ENCODE measurements at regions not wholly inside any gene's neighbourhood (a gene's known extent, or its start where the extent isn't known, plus 50 kb on each side); places are given as distances from the start of the nearest gene placed in this dataset.

- H3K4me3 ChIP-seq, result no peak overlapping the region
- no peak for ATAC-seq
- H3K9me3 ChIP-seq, result no peaks in the 10 kb centered on the region
- H3K36me3 ChIP-seq, result no peaks in the 10 kb centered on the region
- no peak overlapping the region for H3K27ac ChIP-seq
- peaks cover 0 to 6% (median 4%) of the 10 kb centered on the region in 3 donors for H3K4me1 ChIP-seq
- TF ChIP-seq POLR2A (IDR thresholded peaks at IDR 0.05) (no peak), EP300 (IDR thresholded peaks at IDR 0.05) (no peak), CTCF (IDR thresholded peaks at IDR 0.05) (no peak), POLR2AphosphoS5 (IDR thresholded peaks at IDR 0.05) (no peak)
- H3K27me3 ChIP-seq, result no peaks in the 10 kb centered on the region
These were observed 767.3 kb upstream of the ADAMTS5 start for GRCh38 chr21:27734146-27734545.

- H3K9me3 ChIP-seq, result no peaks in the 10 kb centered on the region
- no peak overlapping the region for H3K27ac ChIP-seq
- ATAC-seq, result no peak
- WGBS, 2 donors (ENCODE audit: low coverage in 1 of 2), result 70 to 86% methylated on average over 1 of the region's 1 CpG
- no peak overlapping the region for H3K4me3 ChIP-seq
- TF ChIP-seq EP300 (IDR thresholded peaks at IDR 0.05) (no peak), POLR2A (IDR thresholded peaks at IDR 0.05) (no peak), CTCF (IDR thresholded peaks at IDR 0.05) (no peak), POLR2AphosphoS5 (IDR thresholded peaks at IDR 0.05) (no peak)
- no peaks in the 10 kb centered on the region for H3K4me1 ChIP-seq
- no peaks in the 10 kb centered on the region for H3K36me3 ChIP-seq
- H3K27me3 ChIP-seq, result no peaks in the 10 kb centered on the region
These were observed 759.0 kb upstream of the ADAMTS5 start for GRCh38 chr21:27725916-27726315.

- no peak overlapping the region for H3K4me3 ChIP-seq
- H3K9me3 ChIP-seq, result no peaks in the 10 kb centered on the region
- H3K27me3 ChIP-seq, result no peaks in the 10 kb centered on the region
- TF ChIP-seq EP300 (IDR thresholded peaks at IDR 0.05) (no peak), POLR2AphosphoS5 (IDR thresholded peaks at IDR 0.05) (no peak), CTCF (IDR thresholded peaks at IDR 0.05) (no peak), POLR2A (IDR thresholded peaks at IDR 0.05) (no peak)
- H3K36me3 ChIP-seq, result no peaks in the 10 kb centered on the region
- H3K27ac ChIP-seq, result no peak overlapping the region
- H3K4me1 ChIP-seq, result no peaks in the 10 kb centered on the region
- no peak for ATAC-seq
These were observed 755.2 kb upstream of the ADAMTS5 start for GRCh38 chr21:27722095-27722494.

- no peaks in the 10 kb centered on the region for H3K4me1 ChIP-seq
- no peaks in the 10 kb centered on the region for H3K9me3 ChIP-seq
- H3K4me3 ChIP-seq, result no peak overlapping the region
- TF ChIP-seq CTCF (IDR thresholded peaks at IDR 0.05), result no peak
- no peak for TF ChIP-seq POLR2AphosphoS5 (IDR thresholded peaks at IDR 0.05)
- TF ChIP-seq EP300 (IDR thresholded peaks at IDR 0.05), result no peak
- no peak for TF ChIP-seq POLR2A (IDR thresholded peaks at IDR 0.05)
- ATAC-seq, result no peak
- WGBS, 2 donors (ENCODE audit: low coverage in 1 of 2), result 41 to 67% methylated on average over 2 of the region's 2 CpGs
- no peak overlapping the region for H3K27ac ChIP-seq
- no peaks in the 10 kb centered on the region for H3K36me3 ChIP-seq
- H3K27me3 ChIP-seq, result no peaks in the 10 kb centered on the region
These were observed 754.8 kb upstream of the ADAMTS5 start for GRCh38 chr21:27721675-27722074.

GRCh38 chr21:27719226-27719625 is 752.3 kb upstream of the ADAMTS5 start:
- Histone ChIP-seq H3K27me3 (no peaks in the 10 kb centered on the region), H3K36me3 (no peaks in the 10 kb centered on the region), H3K9me3 (no peaks in the 10 kb centered on the region), H3K4me3 (no peak overlapping the region), H3K27ac (no peak overlapping the region), H3K4me1 (no peaks in the 10 kb centered on the region)
- no peak for ATAC-seq
- 92% methylated on average over 4 of the region's 4 CpGs; no CpG with 5 or more reads in 1 of the 2 donors for WGBS, 2 donors (ENCODE audit: low coverage in 1 of 2)
- TF ChIP-seq EP300 (IDR thresholded peaks at IDR 0.05), result no peak
- TF ChIP-seq POLR2A (IDR thresholded peaks at IDR 0.05), result no peak
- TF ChIP-seq CTCF (IDR thresholded peaks at IDR 0.05), result no peak
- no peak for TF ChIP-seq POLR2AphosphoS5 (IDR thresholded peaks at IDR 0.05)
